GM12864 (cell line): ENCODE measurements at regions not wholly inside any gene's neighbourhood (a gene's known extent, or its start where the extent isn't known, plus 50 kb on each side); places are given as distances from the start of the nearest gene placed in this dataset.

Source experiments
- DNase-seq: peaks from one replicate; pipeline ENCODE4 v3.0.0-alpha.2; 2011; ENCODE audit warnings: low read depth
- H3K4me3 ChIP-seq: 2 replicates; pipeline ENCODE4 v1.5.1; 2011; ENCODE audit warnings: mild to moderate bottlenecking, low read depth, low read length, control low read depth
- TF ChIP-seq, protein P1 (sequence below): IDR thresholded peaks from 2 replicates; pipeline ENCODE4 v1.5.1; 2011; ENCODE audit warnings: low read depth, mild to moderate bottlenecking, moderate library complexity, low read length, control low read depth, inconsistent platforms; ENCODE audit errors: missing control alignments

GRCh38 chr9:135224286-135224877 lies 136.9 kb downstream of the OLFM1 start:
- no peak overlapping the region for H3K4me3 ChIP-seq
- no peak for DNase-seq
- TF ChIP-seq, protein P1, sequence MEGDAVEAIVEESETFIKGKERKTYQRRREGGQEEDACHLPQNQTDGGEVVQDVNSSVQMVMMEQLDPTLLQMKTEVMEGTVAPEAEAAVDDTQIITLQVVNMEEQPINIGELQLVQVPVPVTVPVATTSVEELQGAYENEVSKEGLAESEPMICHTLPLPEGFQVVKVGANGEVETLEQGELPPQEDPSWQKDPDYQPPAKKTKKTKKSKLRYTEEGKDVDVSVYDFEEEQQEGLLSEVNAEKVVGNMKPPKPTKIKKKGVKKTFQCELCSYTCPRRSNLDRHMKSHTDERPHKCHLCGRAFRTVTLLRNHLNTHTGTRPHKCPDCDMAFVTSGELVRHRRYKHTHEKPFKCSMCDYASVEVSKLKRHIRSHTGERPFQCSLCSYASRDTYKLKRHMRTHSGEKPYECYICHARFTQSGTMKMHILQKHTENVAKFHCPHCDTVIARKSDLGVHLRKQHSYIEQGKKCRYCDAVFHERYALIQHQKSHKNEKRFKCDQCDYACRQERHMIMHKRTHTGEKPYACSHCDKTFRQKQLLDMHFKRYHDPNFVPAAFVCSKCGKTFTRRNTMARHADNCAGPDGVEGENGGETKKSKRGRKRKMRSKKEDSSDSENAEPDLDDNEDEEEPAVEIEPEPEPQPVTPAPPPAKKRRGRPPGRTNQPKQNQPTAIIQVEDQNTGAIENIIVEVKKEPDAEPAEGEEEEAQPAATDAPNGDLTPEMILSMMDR, result no peak

DNA sequence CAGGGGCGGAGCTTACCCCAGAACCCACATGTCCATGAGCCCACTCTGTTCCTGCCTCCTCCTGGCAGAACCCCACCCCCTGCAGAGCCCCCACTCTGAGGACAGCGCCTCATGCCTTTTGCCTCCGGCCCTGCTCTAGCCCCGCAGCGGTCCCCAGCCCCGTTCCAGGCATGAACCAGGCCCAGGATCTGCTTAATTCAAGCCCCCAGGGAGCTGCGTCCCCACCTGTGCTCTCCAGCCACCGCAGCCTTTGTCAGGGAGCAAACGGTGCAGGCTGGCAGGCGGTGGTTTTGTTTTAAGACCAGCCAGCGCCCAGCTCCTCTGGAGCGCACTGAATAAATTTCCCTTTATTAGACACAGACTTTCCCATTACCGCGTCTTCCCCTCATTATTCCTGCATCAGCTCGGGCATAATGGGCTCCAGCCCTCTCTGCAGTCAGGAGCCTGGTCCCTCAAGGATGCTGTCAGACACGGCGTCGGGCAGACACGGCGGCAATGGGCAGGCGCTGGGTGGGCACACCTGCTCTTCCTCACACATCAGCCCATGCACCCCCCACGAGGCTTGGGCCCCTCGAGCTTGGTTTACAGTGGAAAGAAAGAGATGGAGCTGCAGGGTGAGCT lies 137.6 kb downstream of the OLFM1 start:
- TF ChIP-seq, protein P1, result no peak
- H3K4me3 ChIP-seq, result no peak overlapping the region
- no peak for DNase-seq

- TF ChIP-seq, protein P1, result no peak
- DNase-seq, result no peak
These were observed 138.3 kb downstream of the OLFM1 start for GRCh38 chr9:135225619-135226228.

GRCh38 chr9:135226369-135227050 lies 139.0 kb downstream of the OLFM1 start:
- TF ChIP-seq, protein P1, result no peak
- H3K4me3 ChIP-seq, result no peak overlapping the region
- DNase-seq, result no peak

More at GRCh38 chr9:135225619-135226228, 138.3 kb downstream of the OLFM1 start:
- no peak overlapping the region for H3K4me3 ChIP-seq

- H3K4me3 ChIP-seq, result no peak overlapping the region
- DNase-seq, result no peak
- TF ChIP-seq, protein P1, result no peak
These were observed 140.3 kb downstream of the OLFM1 start for GRCh38 chr9:135227641-135228251.

DNA sequence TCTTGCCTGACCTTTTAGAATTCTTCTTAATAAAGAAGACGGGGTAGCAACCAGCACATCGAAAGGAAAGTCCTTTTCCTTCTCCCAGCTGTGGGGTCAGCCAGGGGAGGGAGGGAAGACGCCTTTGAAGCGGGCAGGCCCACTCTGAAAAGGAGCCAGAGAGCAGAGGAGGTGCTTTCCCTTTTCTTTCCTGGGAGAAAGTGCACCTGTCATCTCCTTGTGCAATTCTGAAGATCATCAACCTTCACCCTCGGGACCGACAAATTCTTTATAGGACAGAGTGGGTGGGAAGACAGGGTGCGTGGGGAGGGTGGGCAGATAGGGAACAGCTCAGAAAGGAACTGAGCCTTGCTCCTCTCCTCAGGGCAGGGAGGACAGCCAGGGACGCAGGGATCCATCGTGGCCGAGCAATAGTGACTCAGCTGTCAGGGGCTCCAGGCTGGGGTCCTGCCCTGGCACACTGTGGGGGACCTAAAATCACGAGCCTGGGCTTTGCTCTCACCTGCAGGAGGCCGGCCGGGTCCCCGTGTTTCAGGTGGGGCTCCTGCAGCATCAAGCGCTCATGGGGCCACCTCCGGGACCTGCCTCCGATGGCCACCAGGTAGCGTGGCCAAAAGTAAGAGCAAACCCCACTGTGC lies 141.0 kb downstream of the OLFM1 start:
- DNase-seq, result no peak
- TF ChIP-seq, protein P1, result no peak
- no peak overlapping the region for H3K4me3 ChIP-seq
